Right ventricle myocardium inferior (tissue), 1 donor: ENCODE measurements at regions not wholly inside any gene's neighbourhood (a gene's known extent, or its start where the extent isn't known, plus 50 kb on each side); places are given as distances from the start of the nearest gene placed in this dataset.

ENCODE experiments used
- ATAC-seq: fragments of 200-7000 bp; cut with Tn5 transposase; one replicate; pipeline ENCODE4 v1.9.1; 2020; ENCODE audit warnings: mild to moderate bottlenecking, moderate library complexity
- DNase-seq: peaks from one replicate; pipeline ENCODE4 v3.0.0; 2021; ENCODE audit errors: missing footprints
- intact Hi-C: fragments of 100-400 bp; cut with DNase I; formaldehyde crosslinking; loops from one replicate; pipeline ENCODE4 v1.11.0; 2022
- donor health status: DM: no; HTN: yes; CAD: no; lungs with severe emphysema.

DNA sequence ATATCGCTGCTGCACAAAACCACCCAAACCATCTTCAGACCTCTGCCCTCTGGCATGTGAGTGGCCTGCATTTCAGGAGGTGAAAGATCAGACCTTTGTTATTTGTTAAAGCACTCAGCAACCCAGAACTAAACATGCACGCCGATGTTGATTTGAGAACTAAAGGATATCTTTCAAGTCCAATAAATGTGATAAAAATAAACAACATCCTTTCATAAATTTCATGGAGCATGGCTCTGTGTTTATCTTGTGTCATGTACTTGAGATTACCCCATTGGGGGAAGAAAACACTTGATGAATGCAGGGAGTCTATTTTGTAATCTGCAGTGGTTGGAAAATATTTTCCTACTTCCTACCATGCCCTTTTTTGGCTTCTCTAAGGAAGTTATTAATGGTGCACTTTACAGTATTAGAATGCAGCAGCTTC is 70.8 kb upstream of the GATA6 start:
- ATAC-seq, result no peak
- intact Hi-C loops, result no loop called here

DNA sequence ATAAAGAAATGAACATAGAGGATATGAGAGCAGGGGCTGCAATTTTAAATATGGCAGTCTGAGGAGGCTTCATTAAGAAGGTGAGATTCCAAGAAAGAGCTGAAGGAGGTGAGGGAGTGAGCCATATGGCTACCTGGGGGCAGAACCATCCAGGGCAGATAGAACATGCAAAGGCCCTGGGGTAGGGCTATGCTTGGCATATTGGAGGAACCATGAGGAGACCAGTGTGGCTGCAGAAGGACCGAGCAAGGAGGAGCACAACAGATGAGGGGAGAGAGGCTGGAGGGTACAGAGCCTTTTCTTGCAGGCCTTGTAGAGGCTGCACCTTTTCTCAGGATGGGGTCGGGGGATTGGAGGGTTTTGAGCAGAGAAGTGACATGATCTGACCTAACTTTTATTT is 69.5 kb upstream of the GATA6 start:
- no peak for DNase-seq
- no peak for ATAC-seq
- intact Hi-C loops, result no loop called here

More for the DNA sequence above, 70.8 kb upstream of the GATA6 start:
- DNase-seq, result no peak

DNA sequence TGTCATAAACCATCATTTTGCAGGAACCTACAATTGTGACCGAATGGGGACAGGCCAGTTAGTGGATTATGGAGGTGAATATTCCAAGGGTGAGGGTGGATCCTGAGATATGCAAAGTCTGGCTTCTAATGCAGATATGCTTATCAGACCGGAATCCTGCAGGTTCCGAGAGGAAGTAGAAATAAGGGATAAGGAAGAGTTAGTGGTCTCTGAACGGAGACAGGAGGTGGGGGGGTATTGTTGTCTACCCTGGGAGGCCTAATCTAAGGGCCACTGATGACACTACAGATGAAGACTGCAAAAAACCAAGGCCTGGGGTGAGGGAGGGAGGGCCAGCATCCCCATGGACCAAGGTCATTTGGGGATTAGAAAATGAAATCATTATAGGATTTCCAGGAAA is 67.7 kb upstream of the GATA6 start:
- DNase-seq (no peak), ATAC-seq (no peak)
- intact Hi-C loops, result no loop called here

DNA sequence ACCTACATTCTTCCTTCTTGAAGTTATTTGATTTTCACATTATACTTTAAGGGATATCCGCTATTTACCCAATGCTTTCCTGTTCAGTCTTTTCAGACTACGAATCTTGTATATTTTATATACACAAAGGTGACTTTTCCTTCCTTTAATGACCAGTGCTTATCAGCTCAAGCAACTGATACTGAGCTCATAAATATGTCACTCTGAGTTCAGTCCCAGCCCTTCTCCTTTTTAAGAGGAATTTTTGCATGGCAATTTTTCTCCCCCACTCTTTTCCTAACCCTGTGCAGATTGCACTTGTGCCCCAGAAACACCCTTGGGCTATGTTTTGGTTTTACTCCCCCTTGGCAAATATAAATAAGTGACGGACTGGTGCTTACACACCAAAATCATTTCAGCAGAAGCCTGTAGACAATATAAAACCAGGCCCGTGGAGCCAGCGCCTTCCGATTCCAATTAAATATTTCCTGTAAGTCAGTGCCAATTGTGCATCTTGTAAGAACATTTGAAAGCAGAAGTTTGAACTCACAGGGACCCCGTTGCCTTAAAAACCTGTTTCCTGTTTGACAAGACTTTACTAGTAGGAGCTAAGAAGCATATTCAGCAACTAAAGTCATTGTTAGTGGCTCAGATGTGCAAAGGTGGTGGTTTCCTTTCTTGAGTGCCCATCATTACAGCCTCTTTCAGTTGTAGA is 66.3 kb upstream of the GATA6 start:
- intact Hi-C loops, result no loop called here
- ATAC-seq (no peak), DNase-seq (no peak)

DNA sequence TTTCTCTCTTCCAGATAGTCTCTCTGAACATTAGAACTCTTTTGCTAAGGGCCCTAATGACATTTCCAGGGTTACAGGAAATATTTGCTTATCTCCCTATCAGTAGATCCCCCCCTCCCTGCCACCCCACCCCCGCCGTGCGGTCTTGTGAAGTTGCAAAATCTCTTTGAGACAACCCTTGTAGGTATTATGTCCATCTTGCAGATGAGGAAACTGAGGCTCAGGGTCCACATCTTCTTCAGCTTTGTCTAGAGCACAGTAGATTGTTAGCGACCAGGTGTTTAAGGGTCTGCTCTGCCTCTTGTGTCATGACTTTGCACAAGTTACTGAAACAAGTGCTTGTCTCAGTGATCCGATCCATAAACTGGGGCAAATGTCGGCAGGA is 65.8 kb upstream of the GATA6 start:
- DNase-seq, result no peak
- intact Hi-C loops, result no loop called here

DNA sequence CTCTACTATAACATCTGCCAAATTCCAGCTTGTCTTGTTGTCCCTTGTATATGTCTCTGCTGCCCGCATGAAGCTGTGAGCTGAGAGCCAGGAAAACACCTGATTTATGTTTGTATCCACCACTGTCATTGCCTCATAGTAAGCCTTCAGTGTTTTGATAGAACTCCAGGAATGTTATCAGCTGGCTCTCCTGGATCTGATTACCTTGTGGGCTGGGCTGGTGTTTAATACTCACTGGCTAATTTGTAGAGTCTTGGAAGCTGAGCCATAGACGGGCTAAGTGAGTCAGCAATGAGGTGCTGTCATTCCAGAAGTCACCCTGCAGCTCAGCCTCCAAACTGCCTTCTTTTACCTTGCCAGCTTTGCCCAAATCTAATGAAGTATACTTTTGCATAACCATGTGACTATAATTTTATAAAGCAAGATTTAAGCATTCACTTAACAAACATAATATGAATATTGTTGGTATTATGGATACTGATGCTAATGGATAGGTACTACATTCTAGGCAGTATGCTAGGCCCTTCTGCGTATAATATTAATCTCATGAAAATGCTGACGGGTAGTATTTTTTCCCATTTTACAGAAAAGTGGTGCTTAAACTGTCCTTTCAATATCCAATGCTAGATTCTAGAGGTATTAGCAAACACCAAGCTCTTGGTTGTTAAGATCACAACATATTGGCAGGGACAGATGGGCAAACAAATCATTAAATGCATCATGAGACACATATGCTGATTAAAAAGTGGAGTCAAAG is 62.7 kb upstream of the GATA6 start:
- intact Hi-C loops, result no loop called here
- DNase-seq (no peak), ATAC-seq (no peak)

More for the DNA sequence above, 65.8 kb upstream of the GATA6 start:
- ATAC-seq, result no peak

DNA sequence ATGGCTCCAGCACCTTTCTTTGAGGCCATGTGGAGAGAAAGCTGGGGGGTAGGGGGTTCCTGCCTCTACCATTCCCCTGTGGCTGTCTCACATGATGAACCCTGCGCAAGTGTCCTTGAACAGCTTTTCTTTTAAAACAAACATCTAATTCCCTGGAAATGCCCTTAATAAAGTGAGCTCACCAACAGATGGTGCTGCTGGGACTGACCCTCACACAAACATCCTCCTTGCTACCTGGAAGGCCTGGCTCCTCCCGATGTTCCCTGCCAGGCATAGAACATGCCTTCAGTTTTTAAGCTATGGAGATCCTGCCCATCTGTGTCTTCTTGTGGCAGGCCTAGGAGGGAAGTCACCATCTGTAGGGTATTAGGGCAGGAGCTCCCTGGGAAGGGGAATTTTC is 60.7 kb upstream of the GATA6 start:
- ATAC-seq (peak; percentile 16), DNase-seq (no peak)
- intact Hi-C loops, result no loop called here

DNA sequence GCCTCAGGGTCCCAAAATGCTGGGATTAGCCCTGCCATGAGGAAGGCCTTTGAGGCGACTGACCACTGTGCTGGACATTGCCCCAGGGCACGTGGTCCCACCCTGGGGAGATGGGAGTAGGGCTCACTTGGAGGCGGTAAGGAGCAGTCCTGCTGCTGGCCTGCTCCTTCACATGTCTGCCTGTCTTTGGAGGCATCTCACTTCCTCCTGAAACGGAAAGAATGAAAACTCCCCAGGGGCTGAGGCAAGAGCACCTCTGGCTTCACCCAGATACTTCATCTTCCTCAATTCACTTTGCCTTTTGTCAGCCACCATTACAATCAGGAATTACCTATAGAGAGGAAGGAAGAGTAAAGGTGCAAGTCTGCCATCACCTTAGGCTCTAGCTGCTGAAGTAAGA is 59.9 kb upstream of the GATA6 start:
- ATAC-seq, result no peak
- intact Hi-C loops, result no loop called here
- no peak for DNase-seq

DNA sequence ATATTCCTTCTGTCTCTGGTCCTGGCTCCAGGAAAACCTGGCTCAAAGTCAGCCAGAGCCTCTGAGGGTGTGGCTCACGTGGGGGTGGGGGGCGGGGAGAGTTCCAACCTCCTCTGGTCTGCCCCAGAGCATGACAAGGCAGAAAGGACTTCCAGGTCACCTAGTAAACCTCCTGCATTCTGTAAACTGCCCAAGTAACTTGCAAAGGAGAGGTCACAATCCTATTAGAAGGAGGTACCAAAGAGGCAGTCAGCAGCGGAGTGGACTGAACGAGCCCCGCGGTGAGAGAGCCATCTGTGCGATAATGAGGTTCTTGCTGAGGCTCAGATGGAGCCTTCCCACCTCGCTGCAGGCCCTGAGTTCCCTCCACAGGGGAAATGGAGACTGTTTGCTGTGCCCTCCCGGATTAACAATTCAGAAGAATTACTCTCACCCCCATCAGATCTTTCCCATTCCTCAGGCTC is 58.9 kb upstream of the GATA6 start:
- intact Hi-C loops, result loop anchor here (5.0 kb wide), 1 partner anchor 52 kb away; no protein-coding TSS in a partner anchor
- ATAC-seq (no peak), DNase-seq (no peak)

DNA sequence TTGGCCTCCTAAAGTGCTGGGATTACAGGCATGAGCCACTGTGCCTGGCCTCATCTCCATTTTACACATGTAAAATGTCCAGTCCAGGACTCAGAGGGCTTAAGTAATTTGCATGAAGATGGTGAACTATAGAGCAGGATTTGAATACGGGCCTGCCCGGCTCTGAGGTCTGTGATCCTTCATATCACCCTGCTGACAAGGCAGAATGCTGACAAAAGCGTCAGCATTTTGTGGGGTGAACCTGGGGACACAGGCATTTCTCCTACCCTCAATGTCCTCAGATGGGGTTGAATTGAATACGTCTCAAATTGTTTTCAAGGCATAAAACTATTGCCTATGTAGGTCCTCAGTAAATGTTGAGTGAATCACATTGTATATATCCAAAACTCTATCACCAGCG is 57.2 kb upstream of the GATA6 start:
- intact Hi-C loops, result loop anchor here (5.0 kb wide), 1 partner anchor 50 kb away; no protein-coding TSS in a partner anchor
- ATAC-seq, result no peak
- no peak for DNase-seq

DNA sequence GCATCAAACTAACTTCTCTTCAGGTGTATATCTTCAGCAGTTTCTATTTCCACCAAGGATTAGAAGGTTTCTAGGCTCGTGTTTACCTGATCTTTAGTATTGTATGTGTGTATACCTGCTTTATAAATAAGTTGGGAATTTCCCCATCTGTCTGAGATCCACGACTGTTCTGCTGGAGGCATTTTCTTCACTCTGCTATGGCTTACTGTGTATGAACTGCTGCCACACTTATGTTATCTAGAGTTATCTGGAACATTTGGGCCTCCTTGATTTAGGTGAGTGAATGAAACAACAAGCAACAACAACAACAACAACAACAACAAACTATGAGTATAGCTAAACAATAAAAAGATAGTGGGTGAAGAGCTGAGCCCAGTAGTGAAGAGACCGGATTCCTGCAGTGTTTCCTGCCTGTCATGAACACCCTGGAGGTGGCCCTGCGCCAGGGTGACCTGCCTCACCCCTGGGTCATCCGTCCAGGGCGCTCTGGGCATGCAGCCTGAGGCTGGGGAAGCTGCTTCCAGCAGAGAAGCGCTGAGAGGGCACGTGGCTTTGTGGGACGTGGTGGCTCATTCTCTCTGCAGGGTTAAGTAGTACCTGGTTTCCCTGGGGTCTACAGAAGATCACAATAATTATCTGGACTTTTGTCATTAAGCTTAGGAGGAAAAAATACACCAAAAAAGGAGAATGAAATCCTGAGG is 56.1 kb upstream of the GATA6 start:
- peak; percentile 93 for ATAC-seq
- peak; percentile 82 for DNase-seq
- intact Hi-C loops, result loop anchor here (5.0 kb wide), 1 partner anchor 49 kb away; no protein-coding TSS in a partner anchor

DNA sequence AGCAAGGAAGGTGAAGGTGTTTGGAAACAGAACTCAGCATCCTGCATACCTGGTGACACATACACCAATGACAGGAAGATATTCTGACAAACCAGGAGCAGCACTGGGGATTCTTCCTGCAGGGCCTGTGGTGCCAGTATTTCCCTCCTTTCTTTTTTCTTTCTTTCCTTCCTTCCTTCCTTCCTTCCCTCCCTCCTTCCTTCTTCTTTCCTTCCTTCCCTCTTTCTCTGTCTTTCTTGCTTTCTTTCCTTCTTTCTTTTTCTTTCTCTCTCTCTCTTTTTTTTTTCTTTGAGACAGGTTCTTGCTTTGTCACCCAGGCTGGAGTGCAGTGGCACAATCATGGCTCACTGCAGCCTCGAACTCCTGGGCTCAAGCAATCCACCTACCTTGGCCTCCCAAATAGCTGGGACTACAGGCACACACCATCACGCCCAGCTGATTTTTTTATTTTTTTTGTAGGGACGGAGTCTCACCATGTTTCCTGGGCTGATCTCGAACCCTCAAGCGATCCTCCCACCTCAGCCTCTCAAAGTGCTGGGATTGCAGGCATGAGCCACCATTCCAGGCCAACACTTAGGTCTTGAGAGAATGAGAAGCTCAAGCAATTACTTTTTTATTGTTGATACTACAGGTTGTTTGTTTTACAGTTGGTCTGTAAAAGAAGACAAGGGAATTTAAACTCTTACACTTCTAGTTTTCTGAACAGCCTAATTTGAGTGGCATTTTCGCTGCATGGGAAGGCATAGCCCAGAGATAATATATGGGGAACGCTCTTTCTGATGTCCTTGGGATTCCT is 54.7 kb upstream of the GATA6 start:
- ATAC-seq (no peak), DNase-seq (no peak)
- intact Hi-C loops, result loop anchor here (5.0 kb wide), 1 partner anchor 48 kb away; no protein-coding TSS in a partner anchor

DNA sequence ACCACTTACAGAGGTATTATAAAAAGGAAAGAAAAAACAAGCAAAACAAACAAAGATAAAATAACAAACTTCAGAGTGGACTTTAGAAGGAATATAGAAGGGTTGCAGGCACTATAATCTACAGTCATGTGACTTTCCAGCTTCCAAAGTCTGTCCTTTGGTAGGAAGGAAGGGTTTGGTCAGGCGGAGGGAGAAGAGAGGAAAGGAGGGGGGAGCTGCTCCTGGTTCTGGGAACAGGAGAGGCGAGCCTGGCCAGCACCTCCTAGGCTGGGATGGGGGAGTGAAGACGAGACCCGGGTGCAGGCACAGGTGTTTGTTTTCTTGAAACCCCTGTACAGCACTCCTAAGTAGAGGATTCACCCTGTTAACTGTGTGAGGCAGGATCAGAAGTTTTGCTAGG is 53.8 kb upstream of the GATA6 start:
- ATAC-seq (no peak), DNase-seq (no peak)
- intact Hi-C loops, result no loop called here
